Osteocyte (in vitro differentiated cells): ENCODE measurements at regions not wholly inside any gene's neighbourhood (a gene's known extent, or its start where the extent isn't known, plus 50 kb on each side); places are given as distances from the start of the nearest gene placed in this dataset.
"Not testable (repeated sequence)": the region's sequence is repeated elsewhere in the genome, so short reads cannot be mapped to it uniquely, and the experiment has no call there.

Experiments used
- DNase-seq: peaks from one replicate; pipeline ENCODE4 v3.0.0; 2021; ENCODE audit warnings: mixed read lengths; ENCODE audit not compliant: unreplicated experiment; ENCODE audit errors: extremely low spot score
- H3K27ac Mint-ChIP-seq: one replicate; pipeline ENCODE4 v1.8.0; 2021; ENCODE audit warnings: mild to moderate bottlenecking, mixed read lengths; ENCODE audit not compliant: unreplicated experiment
- H3K27me3 Mint-ChIP-seq: one replicate; pipeline ENCODE4 v1.8.0; 2021; ENCODE audit warnings: mixed read lengths; ENCODE audit not compliant: unreplicated experiment
- H3K36me3 Mint-ChIP-seq: one replicate; pipeline ENCODE4 v1.8.0; 2021; ENCODE audit warnings: mixed read lengths; ENCODE audit not compliant: unreplicated experiment
- H3K4me1 Mint-ChIP-seq: one replicate; pipeline ENCODE4 v1.8.0; 2021; ENCODE audit warnings: mixed read lengths; ENCODE audit not compliant: unreplicated experiment
- H3K4me3 Mint-ChIP-seq: one replicate; pipeline ENCODE4 v1.8.0; 2021; ENCODE audit warnings: mild to moderate bottlenecking, moderate library complexity, mixed read lengths; ENCODE audit not compliant: unreplicated experiment
- H3K9me3 Mint-ChIP-seq: one replicate; pipeline ENCODE4 v1.8.0; 2021; ENCODE audit warnings: mixed read lengths; ENCODE audit not compliant: unreplicated experiment
- TF ChIP-seq, protein P1 (sequence below): fragments of 200-600 bp; sonication (generic); IDR thresholded peaks from 2 replicates; pipeline ENCODE4 v1.5.0; 2021; ENCODE audit warnings: antibody characterized with exemption, mild to moderate bottlenecking, moderate library complexity

DNA sequence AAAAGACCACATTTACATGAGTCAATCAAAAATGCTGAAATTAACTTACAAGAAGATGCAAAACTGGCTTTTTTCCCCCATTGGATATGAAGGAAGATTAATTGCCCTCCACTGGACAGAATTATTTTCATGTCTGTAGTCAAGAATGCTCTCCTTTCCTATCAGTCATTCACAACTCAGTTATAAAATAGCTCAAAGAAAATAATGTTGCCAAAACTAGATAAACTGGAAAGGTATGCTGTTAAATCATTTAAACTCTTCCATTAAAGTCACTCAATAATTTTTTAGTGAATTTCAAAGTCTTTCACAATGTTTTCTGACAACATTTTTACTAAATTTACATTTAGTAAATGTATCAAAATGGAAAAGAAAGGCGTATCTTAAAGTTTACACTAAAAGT, 384.5 kb downstream of the HGF start:
- no peaks in the 10 kb centered on the region for H3K27me3 Mint-ChIP-seq
- no peak for DNase-seq
- TF ChIP-seq, protein P1, sequence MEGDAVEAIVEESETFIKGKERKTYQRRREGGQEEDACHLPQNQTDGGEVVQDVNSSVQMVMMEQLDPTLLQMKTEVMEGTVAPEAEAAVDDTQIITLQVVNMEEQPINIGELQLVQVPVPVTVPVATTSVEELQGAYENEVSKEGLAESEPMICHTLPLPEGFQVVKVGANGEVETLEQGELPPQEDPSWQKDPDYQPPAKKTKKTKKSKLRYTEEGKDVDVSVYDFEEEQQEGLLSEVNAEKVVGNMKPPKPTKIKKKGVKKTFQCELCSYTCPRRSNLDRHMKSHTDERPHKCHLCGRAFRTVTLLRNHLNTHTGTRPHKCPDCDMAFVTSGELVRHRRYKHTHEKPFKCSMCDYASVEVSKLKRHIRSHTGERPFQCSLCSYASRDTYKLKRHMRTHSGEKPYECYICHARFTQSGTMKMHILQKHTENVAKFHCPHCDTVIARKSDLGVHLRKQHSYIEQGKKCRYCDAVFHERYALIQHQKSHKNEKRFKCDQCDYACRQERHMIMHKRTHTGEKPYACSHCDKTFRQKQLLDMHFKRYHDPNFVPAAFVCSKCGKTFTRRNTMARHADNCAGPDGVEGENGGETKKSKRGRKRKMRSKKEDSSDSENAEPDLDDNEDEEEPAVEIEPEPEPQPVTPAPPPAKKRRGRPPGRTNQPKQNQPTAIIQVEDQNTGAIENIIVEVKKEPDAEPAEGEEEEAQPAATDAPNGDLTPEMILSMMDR: no peak
- no peaks in the 10 kb centered on the region for H3K36me3 Mint-ChIP-seq
- H3K27ac Mint-ChIP-seq: no peak overlapping the region
- no peak overlapping the region for H3K4me3 Mint-ChIP-seq
- H3K4me1 Mint-ChIP-seq: peaks cover 4% of the 10 kb centered on the region
- H3K9me3 Mint-ChIP-seq: no peaks in the 10 kb centered on the region

DNA sequence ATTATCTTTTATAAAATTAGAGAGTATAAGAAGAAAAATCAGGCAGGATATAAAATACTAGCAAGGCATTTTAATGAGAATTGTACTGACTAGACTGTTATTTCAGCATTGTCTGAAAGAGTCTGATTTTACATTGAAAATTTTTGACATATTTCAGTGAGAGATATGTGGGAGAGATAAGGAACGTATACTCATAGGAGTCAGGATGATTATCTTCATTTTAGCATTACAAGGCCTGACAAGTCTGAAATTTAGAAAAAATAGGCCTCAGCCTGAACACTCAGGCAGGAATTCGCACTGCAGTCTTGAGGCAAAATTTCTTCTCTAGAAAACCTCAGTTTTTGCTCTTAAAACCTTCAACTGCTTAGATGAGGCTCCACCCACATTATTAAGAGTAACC, 386.0 kb downstream of the HGF start:
- H3K36me3 Mint-ChIP-seq: no peaks in the 10 kb centered on the region
- H3K4me1 Mint-ChIP-seq: peaks cover 4% of the 10 kb centered on the region
- no peak overlapping the region for H3K27ac Mint-ChIP-seq

DNA sequence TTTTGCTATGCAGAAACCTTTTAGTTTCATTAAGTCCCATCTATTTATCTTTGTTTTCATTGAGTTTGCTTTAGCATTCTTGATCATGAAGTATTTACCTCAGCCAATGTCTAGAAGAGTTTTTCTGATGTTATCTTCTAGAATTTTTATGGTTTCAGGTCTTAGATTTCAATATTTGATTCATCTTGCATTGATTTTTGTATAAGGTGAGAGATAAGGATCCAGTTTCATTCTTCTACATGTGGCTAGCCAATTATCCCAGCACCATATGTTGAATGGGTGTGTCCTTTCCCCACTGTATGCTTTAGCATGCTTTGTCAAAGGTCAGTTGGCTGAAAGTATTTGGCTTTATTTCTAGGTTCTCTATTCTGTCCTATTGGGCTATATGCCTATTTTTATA, 395.2 kb downstream of the HGF start:
- not testable (repeated sequence) for DNase-seq, H3K9me3 Mint-ChIP-seq, H3K4me3 Mint-ChIP-seq, H3K27ac Mint-ChIP-seq, H3K36me3 Mint-ChIP-seq, H3K27me3 Mint-ChIP-seq, H3K4me1 Mint-ChIP-seq

More for the DNA sequence above, 386.0 kb downstream of the HGF start:
- no peaks in the 10 kb centered on the region for H3K9me3 Mint-ChIP-seq
- H3K27me3 Mint-ChIP-seq: no peaks in the 10 kb centered on the region
- TF ChIP-seq, protein P1: no peak
- DNase-seq: no peak
- no peak overlapping the region for H3K4me3 Mint-ChIP-seq

DNA sequence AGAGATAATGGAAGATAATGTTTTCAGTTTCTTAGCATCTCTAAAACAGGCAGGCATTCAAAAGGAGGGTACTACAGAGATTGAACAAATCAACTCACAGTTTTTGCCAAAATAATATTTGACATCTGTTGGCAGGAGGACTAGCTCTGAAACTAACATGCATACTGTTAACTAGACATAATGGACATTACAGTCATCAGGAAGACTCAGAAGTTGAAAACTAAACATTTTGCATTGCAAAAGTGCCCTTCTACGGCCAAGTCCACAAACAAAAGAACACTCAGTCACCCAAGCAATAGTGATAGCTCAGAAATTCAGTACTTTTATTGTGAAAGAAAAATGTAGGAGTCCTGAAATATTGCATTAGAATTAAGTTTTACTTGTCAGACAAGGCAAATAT, 399.0 kb downstream of the HGF start:
- DNase-seq: no peak
- H3K27me3 Mint-ChIP-seq: no peaks in the 10 kb centered on the region

DNA sequence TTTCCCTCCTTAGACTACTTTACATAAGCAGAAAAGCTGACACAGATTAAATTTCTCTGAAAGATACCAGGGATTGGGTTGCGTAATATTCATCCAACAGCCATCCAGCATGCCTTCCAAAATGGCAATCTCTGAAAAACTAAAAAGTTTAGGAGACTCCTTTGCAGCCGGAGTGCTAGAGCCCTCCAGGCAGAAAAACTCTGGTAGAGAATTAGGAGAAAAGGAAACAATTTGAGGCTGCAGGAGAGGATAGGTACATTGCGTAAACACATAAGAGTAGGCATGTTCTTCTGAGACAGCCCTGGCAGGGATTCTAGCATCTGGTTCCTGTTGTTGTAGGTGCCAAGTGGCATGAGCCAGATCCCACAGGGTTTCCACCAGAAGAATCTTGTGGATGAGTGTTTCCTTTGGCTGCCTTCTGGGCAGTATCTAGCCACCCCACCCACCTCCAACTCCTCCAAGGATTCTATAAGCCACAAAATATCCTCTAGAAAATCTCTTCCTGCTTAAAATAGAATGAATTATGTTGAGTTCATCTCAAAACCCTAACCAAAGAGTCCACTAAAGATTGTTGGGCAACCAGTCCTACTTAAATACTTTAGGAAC, 402.4 kb downstream of the HGF start:
- H3K9me3 Mint-ChIP-seq: no peaks in the 10 kb centered on the region
- H3K27ac Mint-ChIP-seq: peak overlapping the region; percentile 65
- H3K36me3 Mint-ChIP-seq: no peaks in the 10 kb centered on the region
- DNase-seq: no peak
- TF ChIP-seq, protein P1: no peak
- H3K4me3 Mint-ChIP-seq: no peak overlapping the region
- H3K27me3 Mint-ChIP-seq: no peaks in the 10 kb centered on the region
- peaks cover 26% of the 10 kb centered on the region for H3K4me1 Mint-ChIP-seq

More for the DNA sequence above, 399.0 kb downstream of the HGF start:
- Mint-ChIP-seq H3K4me1 (peaks cover 27% of the 10 kb centered on the region), H3K36me3 (no peaks in the 10 kb centered on the region), H3K4me3 (no peak overlapping the region), H3K9me3 (no peaks in the 10 kb centered on the region), H3K27ac (no peak overlapping the region)
- TF ChIP-seq, protein P1: no peak

DNA sequence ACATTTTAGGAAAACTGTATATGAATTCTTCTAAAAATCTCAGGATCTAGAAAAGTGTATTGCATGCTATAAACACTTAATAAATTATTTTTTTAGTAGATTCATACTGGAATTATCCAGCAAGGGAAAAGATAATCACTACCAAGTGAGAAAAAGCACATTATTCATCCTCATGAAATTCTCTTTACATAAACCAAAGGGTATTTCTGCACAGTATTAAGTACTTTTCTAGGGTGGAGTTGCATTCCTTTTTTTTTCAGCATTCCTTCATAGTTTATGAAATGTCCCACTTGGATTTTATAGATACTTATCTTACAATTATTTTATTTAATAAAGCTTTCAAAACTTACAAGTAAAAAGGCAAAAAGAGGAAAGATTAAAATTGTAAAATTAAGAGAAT, 403.3 kb downstream of the HGF start:
- DNase-seq: no peak
- TF ChIP-seq, protein P1: no peak
- Mint-ChIP-seq H3K4me1 (peaks cover 33% of the 10 kb centered on the region), H3K27ac (no peak overlapping the region), H3K27me3 (no peaks in the 10 kb centered on the region), H3K9me3 (no peaks in the 10 kb centered on the region), H3K4me3 (no peak overlapping the region), H3K36me3 (no peaks in the 10 kb centered on the region)
